GM12878 (cell line): ENCODE measurements at regions not wholly inside any gene's neighbourhood (a gene's known extent, or its start where the extent isn't known, plus 50 kb on each side); places are given as distances from the start of the nearest gene placed in this dataset.

Source experiments
- ATAC-seq: fragments of 200-7000 bp; cut with Tn5 transposase; 3 replicates; pipeline ENCODE4 v1.9.1; 2020; ENCODE audit warnings: mild to moderate bottlenecking, moderate library complexity
- BruUV-seq: library from RNA; stranded (reverse); fragments of 400-500 nt; replicated peaks from 2 replicates; lab custom pipeline; 2021; lab: Mats Ljungman, UMichigan
- CTCF ChIA-PET: fragments of 300-600 bp; sonication (Branson Sonifier 250); formaldehyde crosslinking; extraction: SDS; loops from one replicate; lab custom pipeline; 2021; ENCODE audit warnings: inconsistent platforms; lab: Yijun Ruan, JAX
- POLR2A ChIA-PET: fragments of 350-600 bp; formaldehyde crosslinking; extraction: SDS; loops from one replicate; lab custom pipeline; 2021; ENCODE audit warnings: inconsistent platforms; lab: Charles Lee
- RAD21 ChIA-PET: fragments of 300-600 bp; sonication (Branson Sonifier 250); formaldehyde crosslinking; loops from one replicate; lab custom pipeline; 2023; ENCODE audit warnings: antibody characterized with exemption; ENCODE audit not compliant: unreplicated experiment; lab: Charles Lee
- SMC1A ChIA-PET: fragments of 300-600 bp; sonication (Branson Sonifier 250); formaldehyde crosslinking; loops from one replicate; lab custom pipeline; 2023; ENCODE audit not compliant: unreplicated experiment, uncharacterized antibody; lab: Charles Lee
- DNase-seq: peaks from one replicate; pipeline ENCODE4 v3.0.0-alpha.2; 2011; ENCODE audit warnings: low read depth, low spot score
- FAIRE-seq: peaks from 3 replicates; lab custom pipeline; 2011; peaks lifted over from hg19 to GRCh38; lab: Jason Lieb, UNC
- H2AFZ ChIP-seq: 2 replicates; pipeline ENCODE4 v1.6.0; 2011; ENCODE audit warnings: low read depth, low read length, control low read depth; ENCODE audit not compliant: control insufficient read depth
- H3K27ac ChIP-seq: 2 replicates; pipeline ENCODE4 v1.5.1; 2011; ENCODE audit warnings: control low read depth; ENCODE audit not compliant: control insufficient read depth, insufficient read depth
- H3K27me3 ChIP-seq, 2 experiments: replicated peaks in 1 of 2; 2 replicates each; pipeline versions ENCODE4 v1.6.0 to v1.6.1; 2011; ENCODE audit warnings: low read length in 1 of 2; ENCODE audit not compliant: control insufficient read depth in 2 of 2, insufficient read depth in 2 of 2
- H3K36me3 ChIP-seq, 2 experiments: 2 replicates each; pipeline ENCODE4 v1.5.1; 2011; ENCODE audit warnings: low read length in 1 of 2; ENCODE audit not compliant: control insufficient read depth in 2 of 2, insufficient read depth in 2 of 2
- H3K4me1 ChIP-seq: 2 replicates; pipeline ENCODE4 v1.6.1; 2011; ENCODE audit warnings: mild to moderate bottlenecking, low read length, moderate library complexity, mixed read lengths; ENCODE audit not compliant: control insufficient read depth, insufficient read depth
- H3K4me2 ChIP-seq: 2 replicates; pipeline ENCODE4 v1.6.0; 2011; ENCODE audit warnings: control low read depth; ENCODE audit not compliant: control insufficient read depth, insufficient read depth
- H3K4me3 ChIP-seq: fragments of 200-600 bp; sonication (generic); 2 replicates; pipeline ENCODE4 v1.5.1; 2016
- H3K79me2 ChIP-seq: 2 replicates; pipeline ENCODE4 v1.6.0; 2011; ENCODE audit warnings: low read length; ENCODE audit not compliant: control insufficient read depth, insufficient read depth
- H3K9ac ChIP-seq: 2 replicates; pipeline ENCODE4 v1.8.0; 2011; ENCODE audit warnings: low read length, control low read depth, mixed read lengths; ENCODE audit not compliant: control insufficient read depth, insufficient read depth
- H3K9me3 ChIP-seq: replicated peaks from 3 replicates; pipeline ENCODE4 v1.5.1; 2011; ENCODE audit warnings: mild to moderate bottlenecking, low read length; ENCODE audit not compliant: control insufficient read depth, insufficient read depth
- H4K20me1 ChIP-seq: 2 replicates; pipeline ENCODE4 v1.6.0; 2011; ENCODE audit not compliant: control insufficient read depth, insufficient read depth
- ESRRA ChIP-seq: IDR thresholded peaks from 2 replicates; pipeline ENCODE4 v1.6.1; 2012; ENCODE audit warnings: mild to moderate bottlenecking, low read length, improper control_type of control experiment
- SREBF1 ChIP-seq: IDR thresholded peaks from 2 replicates; pipeline ENCODE4 v1.6.1; 2012; ENCODE audit warnings: mild to moderate bottlenecking, low read length
- YBX1 ChIP-seq: fragments of 450-650 bp; IDR thresholded peaks from 2 replicates; pipeline ENCODE4 v1.6.1; 2016; ENCODE audit warnings: antibody characterized with exemption
- WGBS: methylation state at CpG from one replicate; pipeline ENCODE4 v1.1.6; 2016; ENCODE audit warnings: low lambda C conversion rate; ENCODE audit not compliant: insufficient replicate concordance, insufficient coverage; ENCODE audit errors: missing lambda C conversion rate; 5-methylcytosine and 5-hydroxymethylcytosine counted together
- in situ Hi-C: fragments of 300-500 bp; cut with MboI; formaldehyde crosslinking; loops from 9 replicates; pipeline ENCODE4 v1.14.3; 2018; ENCODE audit warnings: mixed read lengths
- intact Hi-C: fragments of 100-400 bp; cut with micrococcal nuclease; formaldehyde crosslinking; loops from one replicate; pipeline ENCODE4 v1.14.2; 2022; ENCODE audit not compliant: unreplicated experiment
- TF ChIP-seq, protein P1 (sequence below): fragments of 450-650 bp; formaldehyde crosslinking; IDR thresholded peaks from 2 replicates; pipeline ENCODE4 v1.4.0; 2020; ENCODE audit warnings: mild to moderate bottlenecking, moderate library complexity
- TF ChIP-seq, protein P2 (sequence below): fragments of 450-650 bp; IDR thresholded peaks from 2 replicates; pipeline ENCODE4 v1.6.1; 2017; ENCODE audit warnings: mild to moderate bottlenecking, moderate library complexity
- TF ChIP-seq, protein P3 (sequence below): fragments of 450-650 bp; IDR thresholded peaks from 2 replicates; pipeline ENCODE4 v1.6.1; 2018; ENCODE audit warnings: borderline replicate concordance, mild to moderate bottlenecking; ENCODE audit not compliant: partially characterized antibody
- TF ChIP-seq, protein P4 (sequence below): fragments of 450-650 bp; IDR thresholded peaks from 2 replicates; pipeline ENCODE4 v1.6.1; 2017; ENCODE audit warnings: mild to moderate bottlenecking

DNA sequence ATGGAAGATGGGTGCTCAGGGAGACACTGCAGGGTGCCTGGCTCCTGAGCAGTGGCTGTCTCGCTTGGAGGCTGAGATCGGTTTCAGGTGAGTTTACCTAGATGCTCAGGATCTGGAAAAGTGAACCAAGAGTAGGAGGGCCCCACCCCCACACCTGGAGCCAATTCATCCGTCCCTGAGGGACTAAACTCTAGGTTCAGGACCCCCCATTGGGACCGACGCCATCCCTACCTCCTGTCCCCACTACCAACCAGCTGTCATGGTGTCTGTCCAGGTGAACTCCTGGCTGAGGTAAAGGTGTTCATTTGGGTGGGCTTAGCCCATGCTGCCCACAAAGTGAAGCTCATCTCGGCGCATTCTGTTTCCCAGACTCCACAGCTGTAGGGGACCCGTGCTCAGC, 174.6 kb upstream of the PLPP4 start:
- no peak overlapping the region for H3K27ac ChIP-seq
- TF ChIP-seq, protein P1, sequence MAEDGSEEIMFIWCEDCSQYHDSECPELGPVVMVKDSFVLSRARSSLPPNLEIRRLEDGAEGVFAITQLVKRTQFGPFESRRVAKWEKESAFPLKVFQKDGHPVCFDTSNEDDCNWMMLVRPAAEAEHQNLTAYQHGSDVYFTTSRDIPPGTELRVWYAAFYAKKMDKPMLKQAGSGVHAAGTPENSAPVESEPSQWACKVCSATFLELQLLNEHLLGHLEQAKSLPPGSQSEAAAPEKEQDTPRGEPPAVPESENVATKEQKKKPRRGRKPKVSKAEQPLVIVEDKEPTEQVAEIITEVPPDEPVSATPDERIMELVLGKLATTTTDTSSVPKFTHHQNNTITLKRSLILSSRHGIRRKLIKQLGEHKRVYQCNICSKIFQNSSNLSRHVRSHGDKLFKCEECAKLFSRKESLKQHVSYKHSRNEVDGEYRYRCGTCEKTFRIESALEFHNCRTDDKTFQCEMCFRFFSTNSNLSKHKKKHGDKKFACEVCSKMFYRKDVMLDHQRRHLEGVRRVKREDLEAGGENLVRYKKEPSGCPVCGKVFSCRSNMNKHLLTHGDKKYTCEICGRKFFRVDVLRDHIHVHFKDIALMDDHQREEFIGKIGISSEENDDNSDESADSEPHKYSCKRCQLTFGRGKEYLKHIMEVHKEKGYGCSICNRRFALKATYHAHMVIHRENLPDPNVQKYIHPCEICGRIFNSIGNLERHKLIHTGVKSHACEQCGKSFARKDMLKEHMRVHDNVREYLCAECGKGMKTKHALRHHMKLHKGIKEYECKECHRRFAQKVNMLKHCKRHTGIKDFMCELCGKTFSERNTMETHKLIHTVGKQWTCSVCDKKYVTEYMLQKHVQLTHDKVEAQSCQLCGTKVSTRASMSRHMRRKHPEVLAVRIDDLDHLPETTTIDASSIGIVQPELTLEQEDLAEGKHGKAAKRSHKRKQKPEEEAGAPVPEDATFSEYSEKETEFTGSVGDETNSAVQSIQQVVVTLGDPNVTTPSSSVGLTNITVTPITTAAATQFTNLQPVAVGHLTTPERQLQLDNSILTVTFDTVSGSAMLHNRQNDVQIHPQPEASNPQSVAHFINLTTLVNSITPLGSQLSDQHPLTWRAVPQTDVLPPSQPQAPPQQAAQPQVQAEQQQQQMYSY = no peak
- TF ChIP-seq, protein P2, sequence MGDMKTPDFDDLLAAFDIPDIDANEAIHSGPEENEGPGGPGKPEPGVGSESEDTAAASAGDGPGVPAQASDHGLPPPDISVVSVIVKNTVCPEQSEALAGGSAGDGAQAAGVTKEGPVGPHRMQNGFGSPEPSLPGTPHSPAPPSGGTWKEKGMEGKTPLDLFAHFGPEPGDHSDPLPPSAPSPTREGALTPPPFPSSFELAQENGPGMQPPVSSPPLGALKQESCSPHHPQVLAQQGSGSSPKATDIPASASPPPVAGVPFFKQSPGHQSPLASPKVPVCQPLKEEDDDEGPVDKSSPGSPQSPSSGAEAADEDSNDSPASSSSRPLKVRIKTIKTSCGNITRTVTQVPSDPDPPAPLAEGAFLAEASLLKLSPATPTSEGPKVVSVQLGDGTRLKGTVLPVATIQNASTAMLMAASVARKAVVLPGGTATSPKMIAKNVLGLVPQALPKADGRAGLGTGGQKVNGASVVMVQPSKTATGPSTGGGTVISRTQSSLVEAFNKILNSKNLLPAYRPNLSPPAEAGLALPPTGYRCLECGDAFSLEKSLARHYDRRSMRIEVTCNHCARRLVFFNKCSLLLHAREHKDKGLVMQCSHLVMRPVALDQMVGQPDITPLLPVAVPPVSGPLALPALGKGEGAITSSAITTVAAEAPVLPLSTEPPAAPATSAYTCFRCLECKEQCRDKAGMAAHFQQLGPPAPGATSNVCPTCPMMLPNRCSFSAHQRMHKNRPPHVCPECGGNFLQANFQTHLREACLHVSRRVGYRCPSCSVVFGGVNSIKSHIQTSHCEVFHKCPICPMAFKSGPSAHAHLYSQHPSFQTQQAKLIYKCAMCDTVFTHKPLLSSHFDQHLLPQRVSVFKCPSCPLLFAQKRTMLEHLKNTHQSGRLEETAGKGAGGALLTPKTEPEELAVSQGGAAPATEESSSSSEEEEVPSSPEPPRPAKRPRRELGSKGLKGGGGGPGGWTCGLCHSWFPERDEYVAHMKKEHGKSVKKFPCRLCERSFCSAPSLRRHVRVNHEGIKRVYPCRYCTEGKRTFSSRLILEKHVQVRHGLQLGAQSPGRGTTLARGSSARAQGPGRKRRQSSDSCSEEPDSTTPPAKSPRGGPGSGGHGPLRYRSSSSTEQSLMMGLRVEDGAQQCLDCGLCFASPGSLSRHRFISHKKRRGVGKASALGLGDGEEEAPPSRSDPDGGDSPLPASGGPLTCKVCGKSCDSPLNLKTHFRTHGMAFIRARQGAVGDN = no peak
- TF ChIP-seq, protein P3, sequence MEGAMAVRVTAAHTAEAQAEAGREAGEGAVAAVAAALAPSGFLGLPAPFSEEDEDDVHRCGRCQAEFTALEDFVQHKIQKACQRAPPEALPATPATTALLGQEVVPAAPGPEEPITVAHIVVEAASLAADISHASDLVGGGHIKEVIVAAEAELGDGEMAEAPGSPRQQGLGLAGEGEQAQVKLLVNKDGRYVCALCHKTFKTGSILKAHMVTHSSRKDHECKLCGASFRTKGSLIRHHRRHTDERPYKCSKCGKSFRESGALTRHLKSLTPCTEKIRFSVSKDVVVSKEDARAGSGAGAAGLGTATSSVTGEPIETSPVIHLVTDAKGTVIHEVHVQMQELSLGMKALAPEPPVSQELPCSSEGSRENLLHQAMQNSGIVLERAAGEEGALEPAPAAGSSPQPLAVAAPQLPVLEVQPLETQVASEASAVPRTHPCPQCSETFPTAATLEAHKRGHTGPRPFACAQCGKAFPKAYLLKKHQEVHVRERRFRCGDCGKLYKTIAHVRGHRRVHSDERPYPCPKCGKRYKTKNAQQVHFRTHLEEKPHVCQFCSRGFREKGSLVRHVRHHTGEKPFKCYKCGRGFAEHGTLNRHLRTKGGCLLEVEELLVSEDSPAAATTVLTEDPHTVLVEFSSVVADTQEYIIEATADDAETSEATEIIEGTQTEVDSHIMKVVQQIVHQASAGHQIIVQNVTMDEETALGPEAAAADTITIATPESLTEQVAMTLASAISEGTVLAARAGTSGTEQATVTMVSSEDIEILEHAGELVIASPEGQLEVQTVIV = no peak
- no peak for TF ChIP-seq YBX1
- no peak for TF ChIP-seq ESRRA
- TF ChIP-seq SREBF1 = no peak
- TF ChIP-seq, protein P4, sequence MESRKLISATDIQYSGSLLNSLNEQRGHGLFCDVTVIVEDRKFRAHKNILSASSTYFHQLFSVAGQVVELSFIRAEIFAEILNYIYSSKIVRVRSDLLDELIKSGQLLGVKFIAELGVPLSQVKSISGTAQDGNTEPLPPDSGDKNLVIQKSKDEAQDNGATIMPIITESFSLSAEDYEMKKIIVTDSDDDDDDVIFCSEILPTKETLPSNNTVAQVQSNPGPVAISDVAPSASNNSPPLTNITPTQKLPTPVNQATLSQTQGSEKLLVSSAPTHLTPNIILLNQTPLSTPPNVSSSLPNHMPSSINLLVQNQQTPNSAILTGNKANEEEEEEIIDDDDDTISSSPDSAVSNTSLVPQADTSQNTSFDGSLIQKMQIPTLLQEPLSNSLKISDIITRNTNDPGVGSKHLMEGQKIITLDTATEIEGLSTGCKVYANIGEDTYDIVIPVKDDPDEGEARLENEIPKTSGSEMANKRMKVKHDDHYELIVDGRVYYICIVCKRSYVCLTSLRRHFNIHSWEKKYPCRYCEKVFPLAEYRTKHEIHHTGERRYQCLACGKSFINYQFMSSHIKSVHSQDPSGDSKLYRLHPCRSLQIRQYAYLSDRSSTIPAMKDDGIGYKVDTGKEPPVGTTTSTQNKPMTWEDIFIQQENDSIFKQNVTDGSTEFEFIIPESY = no peak
- TF ChIP-seq, all 136 proteins: peak for 0
- Histone ChIP-seq H3K4me3 (no peak overlapping the region), H3K27me3 (no peaks in the 10 kb centered on the region), H3K4me1 (no peaks in the 10 kb centered on the region), H3K79me2 (no peaks in the 10 kb centered on the region), H3K9me3 (no peaks in the 10 kb centered on the region), H3K36me3 (no peaks in the 10 kb centered on the region), H3K9ac (no peak overlapping the region), H4K20me1 (no peaks in the 10 kb centered on the region), H3K4me2 (no peak overlapping the region), H2AFZ (no peak overlapping the region)
- POLR2A ChIA-PET = no interaction called here
- no peak for DNase-seq
- intact Hi-C loops (no loop called here), in situ Hi-C loops (no loop called here)
- 42% methylated on average over 8 of the region's 8 CpGs for WGBS
- RAD21 ChIA-PET = no interaction called here
- BruUV-seq = no TSS peak
- CTCF ChIA-PET = interaction anchor here (0.8 kb wide), 1 partner anchor 61 kb away, joined by 3 read pairs; no protein-coding TSS in a partner anchor
- ATAC-seq = no peak
- no peak for FAIRE-seq
- SMC1A ChIA-PET = no interaction called here
